H9 (cell line): ENCODE measurements at regions not wholly inside any gene's neighbourhood (a gene's known extent, or its start where the extent isn't known, plus 50 kb on each side); places are given as distances from the start of the nearest gene placed in this dataset.

ENCODE experiments used
- DNase-seq: peaks from one replicate; pipeline ENCODE4 v3.0.0-alpha.2; 2017
- H2AFZ ChIP-seq: one replicate; pipeline ENCODE4 v1.6.1; 2013; ENCODE audit warnings: mild to moderate bottlenecking, low read length, control low read depth, moderate library complexity
- H2AK5ac ChIP-seq: 2 replicates; pipeline ENCODE4 v1.6.1; 2013; ENCODE audit warnings: low read length, control low read depth, mixed read lengths; ENCODE audit not compliant: insufficient read length
- H2BK120ac ChIP-seq: one replicate; pipeline ENCODE4 v1.6.1; 2013; ENCODE audit warnings: low read depth, mild to moderate bottlenecking, low read length, control low read depth, inconsistent platforms; ENCODE audit not compliant: poor library complexity, severe bottlenecking
- H2BK12ac ChIP-seq: 2 replicates; pipeline ENCODE4 v1.6.1; 2013; ENCODE audit warnings: low read length, control low read depth, mixed read lengths, low read depth; ENCODE audit not compliant: insufficient read length
- H2BK15ac ChIP-seq: 2 replicates; pipeline ENCODE4 v1.6.1; 2013; ENCODE audit warnings: low read depth, low read length, control low read depth
- H2BK20ac ChIP-seq: one replicate; pipeline ENCODE4 v1.6.1; 2013; ENCODE audit warnings: low read depth, mild to moderate bottlenecking, low read length, control low read depth, inconsistent platforms; ENCODE audit not compliant: poor library complexity, severe bottlenecking
- H2BK5ac ChIP-seq: 2 replicates; pipeline ENCODE4 v1.6.1; 2013; ENCODE audit warnings: low read length, control low read depth, mixed read lengths; ENCODE audit not compliant: insufficient read length
- H3K14ac ChIP-seq: 2 replicates; pipeline ENCODE4 v1.6.1; 2013; ENCODE audit warnings: low read length, control low read depth; ENCODE audit not compliant: insufficient read depth
- H3K18ac ChIP-seq: 2 replicates; pipeline ENCODE4 v1.6.1; 2013; ENCODE audit warnings: low read depth, mild to moderate bottlenecking, mixed read lengths, low read length, control low read depth; ENCODE audit not compliant: insufficient read length
- H3K23ac ChIP-seq: 2 replicates; pipeline ENCODE4 v1.6.1; 2013; ENCODE audit warnings: low read length, control low read depth, mixed read lengths, low read depth; ENCODE audit not compliant: insufficient read length
- H3K23me2 ChIP-seq: 2 replicates; pipeline ENCODE4 v1.6.1; 2013; ENCODE audit warnings: low read depth, mild to moderate bottlenecking, mixed read lengths, low read length, control low read depth; ENCODE audit not compliant: insufficient read length, poor library complexity, severe bottlenecking
- H3K27ac ChIP-seq: 2 replicates; pipeline ENCODE4 v1.5.1; 2013; ENCODE audit warnings: low read length, control low read depth, mixed read lengths, low read depth; ENCODE audit not compliant: insufficient read length
- H3K27me3 ChIP-seq: 2 replicates; pipeline ENCODE4 v1.6.1; 2013; ENCODE audit warnings: low read length, control low read depth, inconsistent platforms; ENCODE audit not compliant: insufficient read depth
- H3K4ac ChIP-seq: 2 replicates; pipeline ENCODE4 v1.6.1; 2013; ENCODE audit warnings: low read depth, mild to moderate bottlenecking, control low read depth, inconsistent platforms, low read length, moderate library complexity
- H3K4me1 ChIP-seq: 2 replicates; pipeline ENCODE4 v1.6.1; 2013; ENCODE audit warnings: low read length, control low read depth, inconsistent platforms; ENCODE audit not compliant: insufficient read depth
- H3K4me2 ChIP-seq: 2 replicates; pipeline ENCODE4 v1.6.1; 2013; ENCODE audit warnings: low read length, control low read depth, mixed read lengths; ENCODE audit not compliant: insufficient read length, insufficient read depth
- H3K56ac ChIP-seq: 2 replicates; pipeline ENCODE4 v1.6.1; 2013; ENCODE audit warnings: low read depth, mild to moderate bottlenecking, mixed read lengths, low read length, control low read depth; ENCODE audit not compliant: insufficient read length
- H3K79me1 ChIP-seq: 2 replicates; pipeline ENCODE4 v1.6.1; 2013; ENCODE audit warnings: low read depth, mild to moderate bottlenecking, moderate library complexity, low read length, control low read depth, inconsistent platforms; ENCODE audit not compliant: insufficient read depth, poor library complexity, severe bottlenecking
- H3K79me2 ChIP-seq: 2 replicates; pipeline ENCODE4 v1.6.1; 2013; ENCODE audit warnings: low read length, control low read depth, inconsistent platforms; ENCODE audit not compliant: insufficient read depth
- H3K9ac ChIP-seq: 2 replicates; pipeline ENCODE4 v1.6.1; 2013; ENCODE audit warnings: low read length, control low read depth, mixed read lengths; ENCODE audit not compliant: insufficient read length; ENCODE audit errors: extremely low read depth
- H3K9me3 ChIP-seq: one replicate; pipeline ENCODE4 v1.6.1; 2013; ENCODE audit warnings: low read depth, low read length, inconsistent platforms; ENCODE audit not compliant: control insufficient read depth
- H3T11ph ChIP-seq: one replicate; pipeline ENCODE4 v1.6.1; 2013; ENCODE audit warnings: mild to moderate bottlenecking, low read length, control low read depth, inconsistent platforms
- H4K20me1 ChIP-seq: one replicate; pipeline ENCODE4 v1.6.1; 2013; ENCODE audit not compliant: control insufficient read depth, insufficient read length, insufficient read depth
- H4K5ac ChIP-seq: 2 replicates; pipeline ENCODE4 v1.6.1; 2013; ENCODE audit warnings: low read depth, mild to moderate bottlenecking, mixed read lengths, low read length, control low read depth; ENCODE audit not compliant: insufficient read length
- H4K8ac ChIP-seq: replicated peaks from 2 replicates; pipeline ENCODE4 v1.6.1; 2013; ENCODE audit warnings: low read length, control low read depth, mixed read lengths, low read depth; ENCODE audit not compliant: insufficient read length
- H4K91ac ChIP-seq: 2 replicates; pipeline ENCODE4 v1.6.1; 2013; ENCODE audit warnings: low read depth, mild to moderate bottlenecking, moderate library complexity, mixed read lengths, low read length, control low read depth; ENCODE audit not compliant: insufficient read length
- H3K27ac Mint-ChIP-seq, 3 experiments: 2 replicates in 2 of 3; 3 replicates in 1 of 3; pipeline ENCODE4 v1.8.0; 2020 to 2021; ENCODE audit warnings: mixed read lengths in 3 of 3, mild to moderate bottlenecking in 1 of 3, moderate library complexity in 1 of 3
- H3K27me3 Mint-ChIP-seq: 2 replicates; pipeline ENCODE4 v1.8.0; 2021; ENCODE audit warnings: low read depth, mild to moderate bottlenecking, moderate library complexity, mixed read lengths
- H3K36me3 Mint-ChIP-seq, 3 experiments: 2 replicates in 2 of 3; 3 replicates in 1 of 3; pipeline ENCODE4 v1.8.0; 2020 to 2021; ENCODE audit warnings: low read depth in 3 of 3, mixed read lengths in 3 of 3; ENCODE audit not compliant: insufficient read depth in 1 of 3
- H3K4me1 Mint-ChIP-seq, 2 experiments: 2 replicates each; pipeline ENCODE4 v1.8.0; 2020; ENCODE audit warnings: mixed read lengths in 2 of 2
- H3K4me3 Mint-ChIP-seq, 2 experiments: 2 replicates in 1 of 2; 3 replicates in 1 of 2; pipeline ENCODE4 v1.8.0; 2020 to 2021; ENCODE audit warnings: mild to moderate bottlenecking in 2 of 2, mixed read lengths in 2 of 2, moderate library complexity in 1 of 2
- H3K9me3 Mint-ChIP-seq, 2 experiments: 2 replicates in 1 of 2; 3 replicates in 1 of 2; pipeline ENCODE4 v1.8.0; 2020; ENCODE audit warnings: mild to moderate bottlenecking in 2 of 2, mixed read lengths in 2 of 2, moderate library complexity in 1 of 2
- WGBS: extraction: QIAGEN DNeasy Blood & Tissue Kit; methylation state at CpG from one replicate; pipeline ENCODE4 v1.1.7; 2013; ENCODE audit warnings: missing lambda C conversion rate, low lambda C conversion rate, mixed read lengths; ENCODE audit not compliant: insufficient read length; ENCODE audit errors: extremely low coverage; 5-methylcytosine and 5-hydroxymethylcytosine counted together
- TF ChIP-seq, protein P1 (sequence below): fragments of 200-600 bp; sonication (generic); conservative IDR thresholded peaks from 3 replicates; pipeline ENCODE4 v1.8.0; 2021; ENCODE audit warnings: antibody characterized with exemption, mild to moderate bottlenecking

DNA sequence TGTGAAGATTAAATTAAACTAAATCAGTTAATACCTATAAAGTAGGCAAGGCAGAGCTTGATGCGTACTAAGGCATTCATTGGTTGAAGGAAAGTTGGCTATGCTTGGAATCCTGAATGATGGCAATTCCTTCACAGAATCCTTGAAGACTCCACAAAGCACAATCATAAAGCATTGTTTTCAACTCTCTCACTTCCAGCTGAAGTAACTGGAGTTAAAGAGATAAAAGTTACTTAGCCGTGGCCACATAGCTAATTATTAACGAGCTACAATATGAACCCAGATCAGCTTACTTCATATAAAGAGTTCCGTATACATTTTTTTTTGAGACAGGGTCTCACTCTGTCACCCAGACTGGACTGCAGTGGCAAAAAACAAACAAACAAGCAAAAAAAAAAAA, 483.9 kb upstream of the DDX18 start:
- Mint-ChIP-seq H3K36me3 (no peaks in the 10 kb centered on the region), H3K9me3 (no peaks in the 10 kb centered on the region), H3K4me1 (no peaks in the 10 kb centered on the region), H3K4me3 (no peak overlapping the region), H3K27ac (no peak overlapping the region), H3K27me3 (no peaks in the 10 kb centered on the region)
- no peak overlapping the region for H3K27ac ChIP-seq
- H3K18ac ChIP-seq: no peak overlapping the region
- no peaks in the 10 kb centered on the region for H3K9me3 ChIP-seq
- H3K27me3 ChIP-seq: no peaks in the 10 kb centered on the region
- no peaks in the 10 kb centered on the region for H4K20me1 ChIP-seq
- no peaks in the 10 kb centered on the region for H3K79me2 ChIP-seq
- no peak overlapping the region for H2BK12ac ChIP-seq
- H3K4me1 ChIP-seq: no peaks in the 10 kb centered on the region
- no peak for DNase-seq
- no peak overlapping the region for H4K5ac ChIP-seq
- no CpG with 5 or more reads among the region's 4 CpGs for WGBS
- H3K4me2 ChIP-seq: no peak overlapping the region
- H3K4ac ChIP-seq: no peak overlapping the region
- H2AFZ ChIP-seq: no peak overlapping the region
- no peak overlapping the region for H2BK5ac ChIP-seq
- H3K56ac ChIP-seq: no peak overlapping the region
- TF ChIP-seq, protein P1, sequence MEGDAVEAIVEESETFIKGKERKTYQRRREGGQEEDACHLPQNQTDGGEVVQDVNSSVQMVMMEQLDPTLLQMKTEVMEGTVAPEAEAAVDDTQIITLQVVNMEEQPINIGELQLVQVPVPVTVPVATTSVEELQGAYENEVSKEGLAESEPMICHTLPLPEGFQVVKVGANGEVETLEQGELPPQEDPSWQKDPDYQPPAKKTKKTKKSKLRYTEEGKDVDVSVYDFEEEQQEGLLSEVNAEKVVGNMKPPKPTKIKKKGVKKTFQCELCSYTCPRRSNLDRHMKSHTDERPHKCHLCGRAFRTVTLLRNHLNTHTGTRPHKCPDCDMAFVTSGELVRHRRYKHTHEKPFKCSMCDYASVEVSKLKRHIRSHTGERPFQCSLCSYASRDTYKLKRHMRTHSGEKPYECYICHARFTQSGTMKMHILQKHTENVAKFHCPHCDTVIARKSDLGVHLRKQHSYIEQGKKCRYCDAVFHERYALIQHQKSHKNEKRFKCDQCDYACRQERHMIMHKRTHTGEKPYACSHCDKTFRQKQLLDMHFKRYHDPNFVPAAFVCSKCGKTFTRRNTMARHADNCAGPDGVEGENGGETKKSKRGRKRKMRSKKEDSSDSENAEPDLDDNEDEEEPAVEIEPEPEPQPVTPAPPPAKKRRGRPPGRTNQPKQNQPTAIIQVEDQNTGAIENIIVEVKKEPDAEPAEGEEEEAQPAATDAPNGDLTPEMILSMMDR: no peak
- no peaks in the 10 kb centered on the region for H3K23me2 ChIP-seq
- H3K79me1 ChIP-seq: no peaks in the 10 kb centered on the region
- no peak overlapping the region for H3T11ph ChIP-seq
- no peak overlapping the region for H2BK15ac ChIP-seq
- H2BK120ac ChIP-seq: no peak overlapping the region
- no peak overlapping the region for H2BK20ac ChIP-seq
- no peak overlapping the region for H4K91ac ChIP-seq
- no peak overlapping the region for H3K9ac ChIP-seq
- no peak overlapping the region for H3K23ac ChIP-seq
- H3K14ac ChIP-seq: no peak overlapping the region
- no peak overlapping the region for H4K8ac ChIP-seq
- no peak overlapping the region for H2AK5ac ChIP-seq
